ENCODE measurements at regions not wholly inside any gene's neighbourhood (a gene's known extent, or its start where the extent isn't known, plus 50 kb on each side); places are given as distances from the start of the nearest gene placed in this dataset.

- H3K4me1 Mint-ChIP-seq (ENCODE audit: low read depth), result peaks cover 1% of the 10 kb centered on the region
- no peak overlapping the region for H3K4me3 Mint-ChIP-seq (ENCODE audit: low read depth)
- H3K27ac Mint-ChIP-seq, result no peak overlapping the region
- peaks cover 3% of the 10 kb centered on the region for H3K9me3 Mint-ChIP-seq (ENCODE audit: low read depth)
- H3K27me3 Mint-ChIP-seq, result no peaks in the 10 kb centered on the region
- no peak for DNase-seq (ENCODE audit: low spot score, unreplicated experiment)
- no peak for TF ChIP-seq CTCF (IDR thresholded peaks at IDR 0.05; ENCODE audit: unreplicated experiment)
- H3K36me3 Mint-ChIP-seq (ENCODE audit: insufficient read depth), result no peaks in the 10 kb centered on the region
Observed at GRCh38 chr1:187491082-187491720, 662.5 kb downstream of the PLA2G4A start.

- Mint-ChIP-seq H3K4me3 (ENCODE audit: low read depth) (no peak overlapping the region), H3K36me3 (ENCODE audit: insufficient read depth) (no peaks in the 10 kb centered on the region), H3K9me3 (ENCODE audit: low read depth) (no peaks in the 10 kb centered on the region), H3K27me3 (no peaks in the 10 kb centered on the region), H3K27ac (no peak overlapping the region), H3K4me1 (ENCODE audit: low read depth) (peaks cover 5% of the 10 kb centered on the region)
- no peak for DNase-seq (ENCODE audit: low spot score, unreplicated experiment)
- TF ChIP-seq CTCF (IDR thresholded peaks at IDR 0.05; ENCODE audit: unreplicated experiment), result no peak
Observed at GRCh38 chr1:187498028-187498427, 669.3 kb downstream of the PLA2G4A start.

- no peak overlapping the region for H3K27ac Mint-ChIP-seq
- no peak for TF ChIP-seq CTCF (IDR thresholded peaks at IDR 0.05; ENCODE audit: unreplicated experiment)
Observed at GRCh38 chr1:187504779-187505178, 676.0 kb downstream of the PLA2G4A start.

GRCh38 chr1:187509091-187509490, 680.3 kb downstream of the PLA2G4A start:
- Mint-ChIP-seq H3K4me1 (ENCODE audit: low read depth) (peaks cover 19% of the 10 kb centered on the region), H3K36me3 (ENCODE audit: insufficient read depth) (no peaks in the 10 kb centered on the region), H3K27me3 (no peaks in the 10 kb centered on the region), H3K4me3 (ENCODE audit: low read depth) (no peak overlapping the region), H3K27ac (no peak overlapping the region), H3K9me3 (ENCODE audit: low read depth) (peaks cover 3% of the 10 kb centered on the region)
- no peak for TF ChIP-seq CTCF (IDR thresholded peaks at IDR 0.05; ENCODE audit: unreplicated experiment)
- no peak for DNase-seq (ENCODE audit: low spot score, unreplicated experiment)

More at GRCh38 chr1:187504779-187505178, 676.0 kb downstream of the PLA2G4A start:
- no peak for DNase-seq (ENCODE audit: low spot score, unreplicated experiment)
- H3K36me3 Mint-ChIP-seq (ENCODE audit: insufficient read depth), result no peaks in the 10 kb centered on the region
- peaks cover 16% of the 10 kb centered on the region for H3K4me1 Mint-ChIP-seq (ENCODE audit: low read depth)
- no peaks in the 10 kb centered on the region for H3K27me3 Mint-ChIP-seq
- H3K4me3 Mint-ChIP-seq (ENCODE audit: low read depth), result no peak overlapping the region
- H3K9me3 Mint-ChIP-seq (ENCODE audit: low read depth), result peaks cover 3% of the 10 kb centered on the region

GRCh38 chr1:187513190-187513589, 684.4 kb downstream of the PLA2G4A start:
- no peak overlapping the region for H3K4me3 Mint-ChIP-seq (ENCODE audit: low read depth)

More at GRCh38 chr1:187513190-187513589, 684.4 kb downstream of the PLA2G4A start:
- peaks cover 3% of the 10 kb centered on the region for H3K9me3 Mint-ChIP-seq (ENCODE audit: low read depth)
- no peak overlapping the region for H3K27ac Mint-ChIP-seq
- no peaks in the 10 kb centered on the region for H3K27me3 Mint-ChIP-seq
- TF ChIP-seq CTCF (IDR thresholded peaks at IDR 0.05; ENCODE audit: unreplicated experiment), result no peak
- no peaks in the 10 kb centered on the region for H3K36me3 Mint-ChIP-seq (ENCODE audit: insufficient read depth)
- DNase-seq (ENCODE audit: low spot score, unreplicated experiment), result no peak
- H3K4me1 Mint-ChIP-seq (ENCODE audit: low read depth), result peaks cover 32% of the 10 kb centered on the region

Measured in progenitor cell of endocrine pancreas (in vitro differentiated cells).